NCI-H128 (cell line): ENCODE measurements at regions not wholly inside any gene's neighbourhood (a gene's known extent, or its start where the extent isn't known, plus 50 kb on each side); places are given as distances from the start of the nearest gene placed in this dataset.

Source experiments
- DNase-seq: peaks from one replicate; lab custom pipeline; 2025; ENCODE audit not compliant: unreplicated experiment; lab: John Stamatoyannopoulos, UW

DNA sequence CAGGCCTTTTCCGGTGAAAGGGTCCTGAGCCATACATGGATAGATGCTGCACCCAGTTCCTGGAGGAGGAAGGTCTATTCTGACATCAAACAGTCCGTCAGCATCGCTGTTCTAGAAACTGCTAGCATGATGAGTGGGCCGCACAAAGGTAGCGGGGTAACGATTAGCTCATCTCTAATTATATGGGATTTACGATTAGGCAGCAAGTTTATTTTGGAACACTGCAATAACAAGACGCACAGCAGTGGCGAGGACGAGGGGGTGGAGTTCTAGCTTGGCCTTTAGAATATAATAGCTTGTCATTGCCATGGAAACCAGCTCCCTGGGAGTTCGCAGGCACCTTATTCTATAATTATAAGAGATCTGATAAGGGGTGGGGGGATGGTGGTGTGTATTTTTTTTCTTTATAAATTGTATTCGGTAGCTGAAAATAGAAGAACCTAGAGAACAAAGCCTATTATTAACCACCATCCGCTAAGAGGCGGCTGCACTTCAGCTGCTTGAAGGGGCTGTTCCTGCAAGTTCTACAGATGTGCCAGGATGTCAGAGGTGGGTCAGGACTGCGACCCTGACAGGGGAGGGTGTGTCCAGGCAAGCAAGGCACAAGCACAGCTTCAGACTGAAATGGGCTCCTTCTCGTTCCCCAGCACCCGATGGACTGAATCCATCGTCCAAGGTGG lies 311.0 kb downstream of the AGTPBP1 start:
- DNase-seq = no peak

DNA sequence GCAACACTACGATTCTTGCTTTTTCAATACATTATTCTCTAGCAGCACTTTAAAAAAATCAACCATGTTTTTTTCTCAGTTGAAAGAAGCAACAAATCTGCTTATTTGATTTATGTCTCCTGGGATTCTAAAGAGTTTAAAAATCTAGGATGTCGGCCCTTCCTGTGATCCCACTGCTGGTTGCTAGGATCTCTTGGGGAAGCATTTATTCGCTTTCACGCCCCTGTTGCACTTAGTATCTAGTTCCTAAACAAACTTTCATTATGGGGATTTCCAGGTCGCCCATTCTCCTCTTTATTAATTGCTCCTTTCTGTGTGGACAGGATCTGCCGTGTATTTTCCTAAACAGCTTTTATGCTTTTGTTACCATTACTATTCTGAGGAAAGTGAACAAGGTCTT lies 313.5 kb downstream of the AGTPBP1 start:
- DNase-seq = no peak

DNA sequence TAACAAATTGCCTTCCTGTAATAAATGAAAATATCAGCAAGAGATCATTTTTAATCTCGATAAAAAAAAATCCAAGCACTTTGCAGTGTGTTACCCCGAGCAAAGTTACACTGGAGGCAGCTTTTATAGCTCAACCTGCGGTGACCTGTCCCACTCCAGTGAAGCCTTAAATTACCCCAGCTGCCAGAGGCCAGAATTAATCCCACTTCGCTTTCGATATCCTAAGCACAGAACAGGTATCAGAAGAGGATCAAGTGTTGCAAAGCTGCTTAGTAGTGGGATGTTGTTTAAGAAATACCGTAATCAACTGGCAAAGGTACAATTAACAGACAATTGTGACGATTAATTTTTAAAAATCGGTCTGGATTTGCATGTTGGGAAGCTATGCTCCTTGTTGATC lies 314.0 kb downstream of the AGTPBP1 start:
- DNase-seq = no peak

DNA sequence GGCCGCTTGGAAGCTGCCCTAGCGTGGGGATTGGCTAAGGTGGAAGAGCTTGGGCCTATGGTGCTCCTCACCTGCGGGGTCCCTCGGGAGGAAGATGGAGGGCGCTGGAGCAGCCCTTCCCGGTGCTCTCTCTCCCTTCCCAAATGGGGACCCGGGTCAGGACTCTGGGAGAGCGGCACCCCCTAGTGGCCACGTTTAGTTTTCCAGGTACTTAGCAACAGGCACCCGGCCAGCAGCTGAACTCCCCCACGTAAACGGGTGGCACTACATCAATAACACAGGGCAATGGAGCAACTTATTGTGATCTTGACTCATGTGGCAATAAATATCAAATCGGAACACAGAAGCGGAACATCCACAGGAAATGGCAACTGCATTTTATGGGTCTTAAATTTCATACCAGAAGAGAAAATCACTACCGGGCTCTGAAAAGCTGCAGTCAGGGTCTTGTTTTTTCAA lies 316.6 kb downstream of the AGTPBP1 start:
- DNase-seq = no peak

DNA sequence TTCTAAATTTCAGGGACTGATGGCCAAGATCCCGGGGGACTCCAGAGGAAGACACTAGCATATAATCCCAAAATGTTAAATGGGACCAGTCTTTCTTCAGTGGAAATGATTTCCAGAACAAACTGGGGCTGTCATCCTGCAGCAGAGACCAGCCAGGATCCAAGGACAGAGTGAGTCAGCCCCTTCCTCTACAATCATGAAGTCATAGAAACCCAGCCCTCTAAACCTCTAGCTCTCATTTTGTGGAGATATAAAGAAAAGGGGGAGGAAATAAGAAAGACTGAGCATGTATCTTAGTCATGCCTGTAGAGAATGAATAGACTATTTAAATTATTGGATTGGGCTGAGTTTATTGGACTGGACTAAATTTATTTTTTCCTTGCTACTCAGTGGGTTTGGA lies 318.3 kb downstream of the AGTPBP1 start:
- DNase-seq = no peak

DNA sequence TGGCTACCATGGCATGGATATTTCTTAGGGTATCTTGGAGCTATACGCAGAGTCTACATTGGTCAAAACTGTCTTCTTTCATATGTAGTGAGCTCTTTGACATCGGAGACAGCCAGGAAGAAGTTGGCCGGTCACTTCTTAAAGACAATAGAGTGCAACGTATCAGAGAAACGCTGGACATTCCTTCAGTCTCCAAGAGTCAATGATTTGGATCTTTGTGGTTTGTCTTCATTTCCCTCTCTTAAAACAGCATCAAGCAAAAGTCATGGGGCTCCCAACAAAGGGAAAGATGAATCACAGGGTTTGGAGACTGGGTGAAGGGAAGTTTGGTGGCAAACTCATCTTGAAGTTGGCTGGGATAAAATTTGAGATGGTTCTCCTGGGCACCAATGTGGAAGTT lies 320.1 kb downstream of the AGTPBP1 start:
- DNase-seq = no peak

DNA sequence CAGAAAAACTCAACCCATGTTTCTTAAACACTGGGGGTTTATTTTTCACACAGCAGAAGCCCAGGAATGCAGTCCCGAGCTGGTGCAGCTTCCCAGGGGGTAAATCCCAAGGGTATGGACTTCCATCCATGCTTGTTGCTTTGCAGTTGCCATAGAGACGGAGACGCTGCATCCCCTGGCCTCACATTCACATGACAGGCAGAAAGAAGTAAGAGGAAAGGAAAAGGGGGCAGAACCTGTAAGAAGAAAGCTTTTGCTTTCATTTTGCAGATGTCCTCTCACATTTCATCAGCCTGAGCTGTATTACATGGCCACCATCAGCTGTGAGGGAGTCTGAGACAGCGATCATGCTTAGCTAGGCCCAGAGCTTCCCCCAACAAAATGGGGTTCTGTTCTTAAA lies 321.0 kb downstream of the AGTPBP1 start:
- no peak for DNase-seq

DNA sequence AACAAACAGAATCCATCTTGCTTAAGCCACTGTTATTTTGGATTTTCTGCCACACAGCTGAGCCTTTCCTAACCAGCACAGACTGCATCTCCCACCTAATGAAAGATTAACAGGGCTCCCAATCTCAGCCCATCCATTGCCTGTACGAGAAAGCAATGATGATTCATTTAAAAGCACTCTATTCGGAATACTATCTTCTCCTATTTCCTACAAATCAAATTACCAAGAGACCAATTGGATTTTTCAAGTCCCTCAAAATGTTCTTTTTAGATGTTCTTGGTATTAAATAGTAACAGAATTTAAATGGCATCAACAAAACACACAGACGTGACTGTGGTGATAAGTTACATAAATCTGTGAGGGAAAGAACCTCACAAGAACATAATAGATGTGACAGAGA lies 324.1 kb downstream of the AGTPBP1 start:
- no peak for DNase-seq

DNA sequence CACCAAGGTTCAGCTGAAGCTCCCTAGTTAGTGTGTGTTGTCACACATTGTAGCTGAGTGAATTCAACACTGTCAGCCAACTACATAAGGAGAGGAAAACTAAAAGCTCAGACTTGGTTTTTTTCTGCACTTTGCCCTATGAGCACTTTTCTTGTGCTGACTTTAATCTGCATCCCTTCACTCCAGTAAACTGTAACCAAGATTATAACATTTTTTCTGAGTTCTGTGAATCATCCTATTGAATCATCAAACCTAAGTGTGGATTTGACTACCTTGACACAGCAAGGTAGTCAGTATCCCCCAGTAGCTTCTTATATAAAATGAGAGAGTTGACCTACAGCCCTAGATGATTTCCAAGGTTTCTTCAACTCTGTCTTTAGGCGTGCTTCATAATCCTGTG lies 325.0 kb downstream of the AGTPBP1 start:
- no peak for DNase-seq

DNA sequence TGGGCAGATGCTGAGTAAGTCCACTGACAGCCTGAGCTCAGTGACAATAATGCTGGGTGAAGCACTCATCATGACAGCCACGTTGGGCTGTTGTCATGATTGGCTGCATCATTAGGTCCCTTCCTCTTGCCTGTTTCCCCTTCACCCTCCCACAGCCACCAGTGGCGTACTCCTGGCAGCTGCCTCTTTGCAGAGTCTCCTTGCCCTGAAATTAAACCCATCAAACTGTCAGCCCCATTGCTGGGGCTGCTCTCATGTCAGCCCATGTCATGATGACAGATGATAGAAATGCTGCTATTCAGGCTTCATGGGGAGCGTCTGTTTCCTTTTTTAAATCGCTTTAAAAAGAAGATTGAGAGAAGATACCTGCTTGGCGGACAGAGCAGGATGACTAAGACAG lies 327.4 kb downstream of the AGTPBP1 start:
- no peak for DNase-seq

DNA sequence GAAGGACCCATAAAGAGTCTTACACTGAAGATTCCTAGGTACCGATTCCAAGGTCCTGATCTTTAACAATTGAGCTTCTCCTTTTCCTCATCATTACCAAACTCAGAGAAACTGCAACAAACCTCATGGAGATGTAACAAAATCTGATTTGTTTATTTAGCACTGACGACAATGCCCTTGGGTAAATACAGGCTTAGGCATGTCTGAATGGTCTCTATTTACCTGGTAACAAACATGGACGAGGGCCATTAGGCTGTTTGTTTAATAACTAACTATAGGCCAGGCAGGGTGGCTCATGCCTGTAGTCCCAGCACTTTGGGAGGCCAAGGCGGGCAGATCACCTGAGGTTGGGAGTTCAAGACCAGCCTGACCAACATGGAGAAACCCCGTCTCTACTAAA lies 333.3 kb downstream of the AGTPBP1 start:
- no peak for DNase-seq

DNA sequence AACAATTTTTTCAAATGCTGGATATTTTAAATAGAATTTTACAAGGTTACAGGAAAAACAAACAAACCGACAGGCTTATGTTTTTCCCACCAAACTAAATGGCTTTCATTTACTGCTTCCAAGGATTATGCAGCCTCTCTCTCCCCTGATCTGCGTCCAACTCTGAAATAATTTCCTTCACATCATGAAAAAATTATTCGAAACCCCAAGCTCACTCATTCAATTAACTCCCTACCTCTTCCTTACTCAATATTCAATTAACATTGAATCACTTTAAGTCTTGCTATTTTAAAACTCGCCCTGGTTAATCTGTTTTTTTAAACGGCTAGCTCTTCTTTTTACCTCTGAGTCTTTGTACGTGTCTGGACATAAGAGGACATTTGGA lies 336.2 kb downstream of the AGTPBP1 start:
- DNase-seq = no peak

DNA sequence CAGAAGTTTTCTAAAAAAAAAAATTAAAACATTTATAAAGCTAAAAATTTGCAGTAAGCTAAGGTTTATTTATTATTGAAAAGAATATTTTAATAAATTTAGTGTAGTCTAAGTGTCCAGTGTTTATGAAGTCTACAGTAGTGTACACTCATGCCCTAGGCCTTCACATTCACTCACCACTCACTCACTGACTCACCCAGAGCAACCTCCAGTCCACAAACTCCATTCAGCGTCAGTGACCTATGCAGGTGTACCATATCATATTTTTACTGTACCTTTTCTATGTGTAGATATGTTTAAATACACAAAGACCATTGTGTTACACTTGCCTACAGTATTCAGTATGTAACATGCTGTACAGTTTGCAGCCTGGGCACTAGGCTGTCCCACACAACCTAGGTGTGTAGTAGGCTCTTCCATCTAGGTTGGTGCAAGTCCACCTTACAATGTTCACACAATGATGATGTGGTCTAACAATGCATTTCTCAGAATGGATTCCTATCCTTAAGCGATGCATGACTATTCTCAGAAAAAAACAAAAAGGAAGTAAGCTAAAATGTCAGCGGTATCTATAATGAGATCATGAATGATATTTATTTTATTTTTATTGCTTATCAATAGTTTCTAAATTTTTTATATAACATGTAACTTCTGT lies 336.7 kb downstream of the AGTPBP1 start:
- no peak for DNase-seq

DNA sequence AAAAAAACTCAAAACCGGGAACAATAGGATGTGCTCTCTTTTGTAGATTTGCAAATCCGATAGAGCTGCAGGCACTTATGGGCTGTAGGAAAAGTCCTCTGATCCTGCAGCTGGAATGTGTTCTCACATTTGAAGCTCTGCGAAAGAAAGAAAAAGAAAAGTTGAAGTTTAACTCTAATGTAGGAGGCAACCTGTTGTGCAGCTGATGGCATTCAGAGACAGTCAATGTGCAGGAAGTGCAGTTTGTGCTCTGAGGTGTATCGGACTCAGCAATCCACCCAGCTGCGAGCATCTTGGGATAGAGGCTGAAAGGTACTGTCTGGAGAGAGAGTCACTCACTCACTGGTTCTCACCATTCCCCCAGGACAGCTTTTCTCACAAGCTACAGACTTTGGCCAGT lies 339.2 kb downstream of the AGTPBP1 start:
- DNase-seq = no peak

DNA sequence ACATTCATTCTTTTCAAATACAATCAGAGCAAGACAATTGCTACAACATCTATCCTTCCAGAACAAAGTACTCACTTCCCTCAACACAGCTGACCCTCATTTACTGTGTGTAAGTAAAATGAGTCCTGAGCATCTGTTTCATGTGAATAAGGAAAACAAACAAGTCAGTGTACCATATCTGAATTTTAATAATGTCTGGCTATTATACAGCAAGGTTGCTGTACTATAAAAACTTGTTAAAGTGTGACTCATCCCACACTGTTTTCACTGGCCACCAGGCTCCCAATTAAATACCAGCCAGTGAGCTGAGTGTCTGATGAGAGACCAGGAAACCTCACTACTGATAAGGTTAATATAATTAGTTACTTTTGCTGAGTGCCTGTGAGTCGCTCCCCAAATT lies 339.8 kb downstream of the AGTPBP1 start:
- DNase-seq = no peak

DNA sequence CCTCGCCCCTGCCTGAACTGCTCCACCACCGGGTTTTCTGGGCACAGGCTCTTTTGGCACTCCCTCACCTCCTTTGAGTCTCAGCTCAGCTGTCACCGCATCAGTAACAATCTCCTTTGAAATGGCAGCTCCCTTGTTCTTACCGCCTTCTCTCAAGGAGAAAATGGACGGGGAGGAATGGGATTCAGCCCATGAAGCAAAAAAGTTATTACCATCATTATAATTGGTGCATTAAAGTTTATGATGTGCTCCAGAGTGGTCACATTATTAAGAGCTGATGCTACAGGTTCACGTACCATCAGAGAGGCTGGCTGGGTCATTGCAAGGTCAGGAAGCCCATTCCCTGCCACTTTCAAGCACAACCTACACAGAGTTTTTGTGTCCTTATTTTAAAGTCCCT lies 344.7 kb downstream of the AGTPBP1 start:
- no peak for DNase-seq

DNA sequence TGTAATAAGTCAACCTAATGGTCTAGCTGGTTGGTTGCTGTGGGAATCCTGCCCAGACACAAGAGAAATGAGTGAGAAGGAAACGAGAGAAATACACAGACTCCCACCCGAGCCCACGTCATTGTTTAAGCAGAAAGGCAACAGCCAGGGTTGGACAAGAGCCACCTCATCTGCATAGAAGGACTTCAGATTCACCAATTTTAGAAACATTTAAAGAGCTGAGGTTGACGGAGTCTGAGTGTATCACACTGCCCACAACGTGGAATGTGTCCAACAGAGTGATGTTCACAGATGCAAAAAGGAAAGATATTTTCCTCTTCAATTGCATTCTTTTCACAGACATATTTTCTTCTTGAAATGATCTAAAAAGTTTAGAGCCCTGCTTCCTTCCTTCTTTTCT lies 349.5 kb downstream of the AGTPBP1 start:
- no peak for DNase-seq

DNA sequence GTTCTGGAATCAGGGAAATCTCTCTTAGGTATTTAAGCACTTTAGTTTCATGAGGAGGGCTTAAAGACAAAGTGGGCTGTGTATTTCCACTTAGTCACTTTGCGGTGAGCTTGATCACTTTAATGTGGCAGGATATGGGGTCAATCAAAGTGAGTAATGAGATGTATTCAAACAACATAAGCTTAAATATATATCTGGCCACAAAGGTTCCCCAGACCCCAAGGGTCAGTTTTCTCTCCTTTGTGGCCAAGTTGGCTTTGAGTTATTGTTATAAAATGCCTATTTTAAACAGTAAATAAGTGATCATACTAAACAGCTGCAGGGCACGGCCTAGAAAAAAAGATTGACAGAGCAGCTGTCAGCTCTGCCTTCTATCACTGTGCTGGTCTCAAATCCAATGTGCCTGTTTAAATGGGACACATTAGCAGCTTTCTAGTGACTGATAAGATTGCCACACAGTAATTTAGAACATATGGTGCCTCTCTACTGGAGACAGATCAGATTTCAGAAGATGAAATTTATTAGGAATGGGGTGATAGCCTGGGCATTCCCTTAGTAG lies 363.9 kb downstream of the AGTPBP1 start:
- DNase-seq = no peak

DNA sequence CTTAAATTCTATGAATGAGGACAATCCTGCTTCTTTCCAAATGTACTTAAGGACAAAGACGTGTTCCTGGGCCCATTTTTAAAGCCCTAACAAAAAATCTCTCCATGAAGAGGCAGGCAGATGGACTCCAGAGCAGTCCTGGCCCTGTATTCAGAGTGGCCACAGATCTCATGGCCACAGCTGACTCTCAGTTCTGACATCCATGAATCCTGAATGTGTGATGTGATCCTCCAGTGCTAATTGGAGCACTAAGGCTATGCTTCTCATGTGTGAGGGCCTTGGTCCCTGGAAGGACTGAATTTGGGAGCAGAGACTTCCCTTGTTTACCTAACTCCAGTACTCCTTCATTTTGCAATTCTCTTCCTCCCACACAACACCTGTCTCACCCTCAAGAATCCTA lies 373.0 kb downstream of the AGTPBP1 start:
- DNase-seq = no peak

DNA sequence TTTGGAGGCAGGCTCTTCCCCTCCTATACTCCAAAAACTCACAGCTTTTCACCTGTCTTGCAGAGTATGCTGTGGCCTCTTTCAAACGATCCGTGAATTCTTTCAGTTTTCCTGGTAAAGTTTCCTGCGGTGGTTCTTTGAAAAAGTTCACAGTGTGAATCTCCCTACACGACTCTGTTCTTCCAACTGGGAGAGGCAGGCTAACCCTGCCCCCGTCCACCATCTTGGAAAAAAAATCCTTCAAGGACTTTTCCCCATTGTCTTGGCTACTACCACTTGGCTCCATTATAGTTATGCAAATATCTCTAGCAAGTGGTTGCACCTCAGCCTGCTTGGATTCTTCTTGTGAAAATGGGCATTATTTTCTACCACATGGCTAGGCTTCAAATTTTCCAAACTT lies 382.6 kb downstream of the AGTPBP1 start:
- DNase-seq = no peak

DNA sequence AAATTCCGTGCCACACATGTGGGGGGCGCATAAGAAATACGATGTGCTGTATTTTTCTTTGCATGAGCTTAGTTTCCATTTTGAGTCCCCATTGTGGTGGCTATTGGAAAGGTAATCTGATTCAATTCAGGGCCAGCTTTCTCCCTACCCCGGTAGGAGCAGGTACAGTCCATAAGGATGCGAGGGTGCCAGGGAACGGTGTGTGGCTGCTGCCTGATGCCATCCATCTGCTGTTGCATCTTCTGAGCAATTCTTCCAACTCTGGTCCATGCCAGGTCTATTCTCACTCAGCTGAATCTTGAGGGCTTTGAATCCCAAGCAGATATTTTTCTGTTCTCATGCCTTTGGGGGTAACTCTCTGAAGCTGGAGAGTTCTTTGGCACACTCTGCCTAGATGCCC lies 392.7 kb downstream of the AGTPBP1 start:
- DNase-seq = no peak

DNA sequence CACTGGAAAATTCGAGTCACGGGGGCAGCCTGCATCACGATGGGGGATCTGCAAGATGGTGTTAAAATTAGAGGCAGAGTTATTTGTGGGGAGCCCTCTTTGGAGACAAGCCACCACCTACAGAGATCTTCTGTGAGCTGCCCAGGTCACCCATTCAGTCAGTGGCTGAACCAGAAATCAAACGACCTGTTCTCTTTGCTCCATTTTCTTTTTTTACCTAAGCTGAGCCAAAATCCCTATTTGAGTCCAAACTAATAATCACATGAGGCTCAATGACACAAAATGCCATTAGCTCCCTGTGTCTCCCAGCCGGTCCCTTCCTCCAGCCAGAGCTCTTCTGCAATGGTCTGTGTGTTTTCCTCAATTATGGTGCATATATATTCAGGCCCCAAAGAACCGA lies 394.2 kb downstream of the AGTPBP1 start:
- no peak for DNase-seq

DNA sequence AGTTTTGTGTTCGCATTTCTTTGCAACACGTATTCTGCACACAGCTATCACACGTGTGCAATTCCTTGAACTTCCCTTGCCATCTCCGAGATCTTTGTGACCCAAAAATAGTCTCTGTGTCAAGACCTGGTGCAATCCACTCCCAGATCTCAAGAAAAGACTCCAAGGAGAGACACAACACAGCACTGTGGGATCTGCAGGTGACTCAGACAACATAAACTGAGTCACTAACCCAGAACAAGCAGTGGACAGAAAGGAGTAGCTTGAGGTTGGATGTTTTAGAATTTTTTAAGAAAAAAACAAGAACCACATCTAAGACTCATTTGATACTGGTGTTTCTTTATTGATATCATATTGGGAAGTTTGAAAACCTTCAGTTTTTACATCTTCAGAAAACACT lies 396.9 kb downstream of the AGTPBP1 start:
- no peak for DNase-seq
